GM12878 (cell line): ENCODE measurements at regions not wholly inside any gene's neighbourhood (a gene's known extent, or its start where the extent isn't known, plus 50 kb on each side); places are given as distances from the start of the nearest gene placed in this dataset.

Experiments
- BCL11A ChIP-seq: IDR thresholded peaks from 2 replicates; pipeline ENCODE4 v1.6.1; 2011; ENCODE audit warnings: low read depth, low read length
- BCL3 ChIP-seq: IDR thresholded peaks from 2 replicates; pipeline ENCODE4 v1.6.1; 2011; ENCODE audit warnings: borderline replicate concordance, low read depth, mild to moderate bottlenecking, moderate library complexity, low read length; ENCODE audit not compliant: insufficient read depth, poor library complexity, severe bottlenecking
- BHLHE40 ChIP-seq, 2 experiments: fragments of 450-650 bp in 1 of 2; IDR thresholded peaks; 2 replicates each; pipeline ENCODE4 v1.6.1; 2011 to 2017; ENCODE audit warnings: low read depth in 2 of 2, borderline replicate concordance in 1 of 2, improper control_type of control experiment in 1 of 2, low read length in 1 of 2, mild to moderate bottlenecking in 1 of 2
- DPF2 ChIP-seq: fragments of 450-650 bp; IDR thresholded peaks from 2 replicates; pipeline ENCODE4 v1.6.1; 2017; ENCODE audit warnings: mild to moderate bottlenecking
- ELK1 ChIP-seq: IDR thresholded peaks from 2 replicates; pipeline ENCODE4 v1.6.1; 2012; ENCODE audit warnings: low read depth, low read length, improper control_type of control experiment
- EP300 ChIP-seq, 2 experiments: fragments of 150-350 bp in 1 of 2; IDR thresholded peaks; 2 replicates each; pipeline ENCODE4 v1.6.1; 2011 to 2012; ENCODE audit warnings: low read depth in 2 of 2, low read length in 2 of 2, borderline replicate concordance in 1 of 2, improper control_type of control experiment in 1 of 2, inconsistent platforms in 1 of 2; ENCODE audit not compliant: control insufficient read depth in 1 of 2
- FOXK2 ChIP-seq: fragments of 450-650 bp; IDR thresholded peaks from 2 replicates; pipeline ENCODE4 v1.6.1; 2017; ENCODE audit warnings: mild to moderate bottlenecking, moderate library complexity
- GATAD2B ChIP-seq: fragments of 450-650 bp; conservative IDR thresholded peaks from 2 replicates; pipeline ENCODE4 v1.6.1; 2017; ENCODE audit warnings: low read depth, mild to moderate bottlenecking, moderate library complexity
- HDGF ChIP-seq: fragments of 450-650 bp; IDR thresholded peaks from 2 replicates; pipeline ENCODE4 v1.6.1; 2016; ENCODE audit warnings: antibody characterized with exemption
- IRF5 ChIP-seq: fragments of 450-650 bp; IDR thresholded peaks from 2 replicates; pipeline ENCODE4 v1.6.1; 2017; ENCODE audit warnings: borderline replicate concordance
- MTA2 ChIP-seq: fragments of 450-650 bp; IDR thresholded peaks from 2 replicates; pipeline ENCODE4 v1.6.1; 2016; ENCODE audit warnings: low read depth, mild to moderate bottlenecking, moderate library complexity
- MYB ChIP-seq: fragments of 150-350 bp; IDR thresholded peaks from 2 replicates; pipeline ENCODE4 v1.6.1; 2014; ENCODE audit warnings: mild to moderate bottlenecking, low read depth, low read length, borderline replicate concordance
- NFXL1 ChIP-seq: fragments of 450-650 bp; IDR thresholded peaks from 2 replicates; pipeline ENCODE4 v1.6.1; 2017; ENCODE audit warnings: antibody characterized with exemption, mild to moderate bottlenecking, borderline replicate concordance
- NFYA ChIP-seq: IDR thresholded peaks from 2 replicates; pipeline ENCODE4 v1.6.1; 2011; ENCODE audit warnings: low read depth, mild to moderate bottlenecking, low read length, improper control_type of control experiment, borderline replicate concordance
- PBX3 ChIP-seq: IDR thresholded peaks from 2 replicates; pipeline ENCODE4 v1.6.1; 2011; ENCODE audit warnings: mild to moderate bottlenecking, low read depth, low read length, moderate library complexity; ENCODE audit not compliant: insufficient replicate concordance
- RUNX3 ChIP-seq: IDR thresholded peaks from 2 replicates; pipeline ENCODE4 v1.6.1; 2012; ENCODE audit warnings: low read length, inconsistent platforms
- SIN3A ChIP-seq: IDR thresholded peaks from 2 replicates; pipeline ENCODE4 v1.6.1; 2012; ENCODE audit warnings: low read depth, low read length, improper control_type of control experiment
- SREBF1 ChIP-seq: IDR thresholded peaks from 2 replicates; pipeline ENCODE4 v1.6.1; 2012; ENCODE audit warnings: mild to moderate bottlenecking, low read length
- TBL1XR1 ChIP-seq: IDR thresholded peaks from 2 replicates; pipeline ENCODE4 v1.6.1; 2012; ENCODE audit warnings: low read depth, low read length, improper control_type of control experiment
- TCF3 ChIP-seq: IDR thresholded peaks from 2 replicates; pipeline ENCODE4 v1.6.1; 2012; ENCODE audit warnings: low read depth, mild to moderate bottlenecking, low read length, borderline replicate concordance; ENCODE audit not compliant: insufficient read depth
- ZBED1 ChIP-seq: IDR thresholded peaks from 2 replicates; pipeline ENCODE4 v1.6.1; 2016; ENCODE audit warnings: borderline replicate concordance
- ZBTB40 ChIP-seq: fragments of 450-650 bp; IDR thresholded peaks from 2 replicates; pipeline ENCODE4 v1.6.1; 2016; ENCODE audit warnings: mild to moderate bottlenecking, moderate library complexity, borderline replicate concordance
- ZNF217 ChIP-seq: fragments of 450-650 bp; IDR thresholded peaks from 2 replicates; pipeline ENCODE4 v1.6.1; 2017; ENCODE audit warnings: antibody characterized with exemption, mild to moderate bottlenecking

- TF ChIP-seq ZNF217: no peak
- peak; percentile 79 for TF ChIP-seq BCL3
- no peak for TF ChIP-seq ELK1
- TF ChIP-seq PBX3: peak; percentile 64
- no peak for TF ChIP-seq MYB
- no peak for TF ChIP-seq ZBTB40
- no peak for TF ChIP-seq RUNX3
- TF ChIP-seq FOXK2: no peak
- no peak for TF ChIP-seq IRF5
- no peak for TF ChIP-seq GATAD2B
- TF ChIP-seq NFXL1: no peak
- TF ChIP-seq MTA2: 0 out of 2 replicates have a peak, but pooled peaks have one; percentile 18
- no peak for TF ChIP-seq SIN3A
- peak; percentile 73; the same call in 1 of the 2 replicates for TF ChIP-seq BCL11A
- peak; percentile 49; the same call in 1 of the 2 replicates for TF ChIP-seq DPF2
- TF ChIP-seq EP300 (IDR thresholded peaks at IDR 0.05; ENCODE audit: borderline replicate concordance in 1 of 2, control insufficient read depth in 1 of 2, low read depth in 2 of 2, low read length in 2 of 2): peak in 1 of 2 experiments; percentile 70; a peak in 2 of 4 replicates
- TF ChIP-seq SREBF1: no peak
- TF ChIP-seq ZBED1: no peak
- no peak for TF ChIP-seq BHLHE40 (IDR thresholded peaks at IDR 0.05; ENCODE audit: borderline replicate concordance in 1 of 2, low read depth in 2 of 2, low read length in 1 of 2)
- no peak for TF ChIP-seq TCF3
- no peak for TF ChIP-seq HDGF
- TF ChIP-seq TBL1XR1: no peak
- TF ChIP-seq NFYA: no peak
Measured at GRCh38 chr20:39563349-39563748, 601.2 kb downstream of the DHX35 start (continued).
